Fibroblast of lung (primary cell): ENCODE measurements at regions not wholly inside any gene's neighbourhood (a gene's known extent, or its start where the extent isn't known, plus 50 kb on each side); places are given as distances from the start of the nearest gene placed in this dataset.

Experiments
- DNase-seq, 2 donors: peaks; one replicate each; pipeline versions ENCODE4 v3.0.0 to v3.0.0-alpha.2; 2010; ENCODE audit warnings: low read depth in 2 of 2
- H2AFZ ChIP-seq: 2 replicates; pipeline ENCODE4 v1.5.1; 2012; ENCODE audit warnings: low read length, control low read depth, inconsistent platforms
- H3K27ac ChIP-seq: 2 replicates; pipeline ENCODE4 v1.5.1; 2011; ENCODE audit warnings: low read length, control low read depth; ENCODE audit not compliant: insufficient read depth
- H3K27me3 ChIP-seq: 2 replicates; pipeline ENCODE4 v1.5.1; 2011; ENCODE audit warnings: mild to moderate bottlenecking, low read length; ENCODE audit not compliant: control insufficient read depth, insufficient read depth
- H3K36me3 ChIP-seq: 2 replicates; pipeline ENCODE4 v1.5.1; 2011; ENCODE audit warnings: low read length; ENCODE audit not compliant: control insufficient read depth, insufficient read depth
- H3K4me1 ChIP-seq: 2 replicates; pipeline ENCODE4 v1.5.1; 2011; ENCODE audit warnings: low read length; ENCODE audit not compliant: control insufficient read depth, insufficient read depth; ENCODE audit errors: extremely low read depth
- H3K4me2 ChIP-seq: 2 replicates; pipeline ENCODE4 v1.5.1; 2011; ENCODE audit warnings: low read length, control low read depth; ENCODE audit not compliant: insufficient read depth; ENCODE audit errors: extremely low read depth
- H3K4me3 ChIP-seq, 4 experiments: fragments of 200-600 bp in 1 of 4; sonication (generic) in 1 of 4; replicated peaks in 1 of 4; 2 replicates each; pipeline ENCODE4 v1.5.1; 2011 to 2016; ENCODE audit warnings: low read length in 4 of 4, low read depth in 3 of 4, mild to moderate bottlenecking in 3 of 4, control low read depth in 2 of 4, inconsistent platforms in 1 of 4, mixed read lengths in 1 of 4; ENCODE audit not compliant: insufficient read depth in 1 of 4; ENCODE audit errors: control extremely low read depth in 1 of 4
- H3K79me2 ChIP-seq: 2 replicates; pipeline ENCODE4 v1.5.1; 2012; ENCODE audit warnings: mild to moderate bottlenecking, low read length, inconsistent platforms; ENCODE audit not compliant: control insufficient read depth, insufficient read depth
- H3K9ac ChIP-seq: 2 replicates; pipeline ENCODE4 v1.5.1; 2011; ENCODE audit warnings: mild to moderate bottlenecking, low read length, control low read depth; ENCODE audit not compliant: insufficient read depth
- H3K9me3 ChIP-seq: 2 replicates; pipeline ENCODE4 v1.5.1; 2012; ENCODE audit warnings: low read depth, low read length; ENCODE audit not compliant: control insufficient read depth, insufficient read depth
- H4K20me1 ChIP-seq: 2 replicates; pipeline ENCODE4 v1.5.1; 2011; ENCODE audit warnings: low read length; ENCODE audit not compliant: control insufficient read depth, insufficient read depth; ENCODE audit errors: extremely low read depth
- EZH2 ChIP-seq: IDR thresholded peaks from 2 replicates; pipeline ENCODE4 v1.5.1; 2012; ENCODE audit warnings: low read length, control low read depth, mild to moderate bottlenecking; ENCODE audit errors: missing control alignments
- TF ChIP-seq, protein P1 (sequence below), 2 donors: IDR thresholded peaks in 1 of 2; conservative IDR thresholded peaks in 1 of 2; 1 replicate in 1 of 2; 2 replicates in 1 of 2; pipeline ENCODE4 v1.5.1; 2011 to 2012; ENCODE audit warnings: low read length in 2 of 2, control low read depth in 1 of 2, inconsistent platforms in 1 of 2, low read depth in 1 of 2, mild to moderate bottlenecking in 1 of 2

DNA sequence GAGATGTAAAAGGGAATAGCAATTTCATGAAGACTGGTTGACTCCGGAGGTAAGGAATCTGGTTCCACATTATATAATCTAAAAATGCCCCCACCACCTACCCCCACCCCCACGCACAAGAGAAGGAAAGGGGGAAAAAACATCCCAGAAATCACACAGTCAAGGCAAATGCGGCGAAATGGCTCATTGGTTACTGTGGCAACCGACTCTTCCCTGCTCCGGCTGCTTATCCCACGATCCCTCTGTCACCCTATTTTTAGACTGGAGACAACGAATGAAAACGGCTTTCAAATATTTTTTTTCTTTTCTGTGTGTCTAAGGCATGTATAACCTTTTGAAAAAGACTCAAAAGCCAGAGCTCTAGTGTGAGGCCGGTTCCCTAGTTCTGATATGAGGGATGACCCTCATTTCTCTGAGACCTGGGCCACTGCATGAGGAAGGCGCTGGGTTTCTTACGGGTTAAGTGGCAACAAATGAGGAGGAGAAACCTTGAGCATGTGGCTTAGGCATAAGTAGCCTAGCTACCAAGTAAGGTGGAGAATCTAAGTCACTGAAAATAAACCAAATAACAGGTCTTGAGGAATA lies 148.3 kb upstream of the GRIN2B start:
- H3K9ac ChIP-seq, result no peak overlapping the region
- no peaks in the 10 kb centered on the region for H3K9me3 ChIP-seq
- TF ChIP-seq EZH2, result no peak
- TF ChIP-seq, protein P1, sequence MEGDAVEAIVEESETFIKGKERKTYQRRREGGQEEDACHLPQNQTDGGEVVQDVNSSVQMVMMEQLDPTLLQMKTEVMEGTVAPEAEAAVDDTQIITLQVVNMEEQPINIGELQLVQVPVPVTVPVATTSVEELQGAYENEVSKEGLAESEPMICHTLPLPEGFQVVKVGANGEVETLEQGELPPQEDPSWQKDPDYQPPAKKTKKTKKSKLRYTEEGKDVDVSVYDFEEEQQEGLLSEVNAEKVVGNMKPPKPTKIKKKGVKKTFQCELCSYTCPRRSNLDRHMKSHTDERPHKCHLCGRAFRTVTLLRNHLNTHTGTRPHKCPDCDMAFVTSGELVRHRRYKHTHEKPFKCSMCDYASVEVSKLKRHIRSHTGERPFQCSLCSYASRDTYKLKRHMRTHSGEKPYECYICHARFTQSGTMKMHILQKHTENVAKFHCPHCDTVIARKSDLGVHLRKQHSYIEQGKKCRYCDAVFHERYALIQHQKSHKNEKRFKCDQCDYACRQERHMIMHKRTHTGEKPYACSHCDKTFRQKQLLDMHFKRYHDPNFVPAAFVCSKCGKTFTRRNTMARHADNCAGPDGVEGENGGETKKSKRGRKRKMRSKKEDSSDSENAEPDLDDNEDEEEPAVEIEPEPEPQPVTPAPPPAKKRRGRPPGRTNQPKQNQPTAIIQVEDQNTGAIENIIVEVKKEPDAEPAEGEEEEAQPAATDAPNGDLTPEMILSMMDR (conservative IDR thresholded peaks at IDR 0.05 in 1 of 2, IDR thresholded peaks at IDR 0.05 in 1 of 2; ENCODE audit: low read depth in 1 of 2, low read length in 2 of 2), result no peak
- H3K27ac ChIP-seq, result no peak overlapping the region
- no peak overlapping the region for H3K4me3 ChIP-seq
- no peaks in the 10 kb centered on the region for H3K79me2 ChIP-seq
- no peaks in the 10 kb centered on the region for H4K20me1 ChIP-seq
- no peak overlapping the region for H3K4me2 ChIP-seq
- no peak overlapping the region for H2AFZ ChIP-seq
- no peaks in the 10 kb centered on the region for H3K27me3 ChIP-seq
- DNase-seq, result no peak
- H3K4me1 ChIP-seq, result no peaks in the 10 kb centered on the region
- H3K36me3 ChIP-seq, result no peaks in the 10 kb centered on the region

DNA sequence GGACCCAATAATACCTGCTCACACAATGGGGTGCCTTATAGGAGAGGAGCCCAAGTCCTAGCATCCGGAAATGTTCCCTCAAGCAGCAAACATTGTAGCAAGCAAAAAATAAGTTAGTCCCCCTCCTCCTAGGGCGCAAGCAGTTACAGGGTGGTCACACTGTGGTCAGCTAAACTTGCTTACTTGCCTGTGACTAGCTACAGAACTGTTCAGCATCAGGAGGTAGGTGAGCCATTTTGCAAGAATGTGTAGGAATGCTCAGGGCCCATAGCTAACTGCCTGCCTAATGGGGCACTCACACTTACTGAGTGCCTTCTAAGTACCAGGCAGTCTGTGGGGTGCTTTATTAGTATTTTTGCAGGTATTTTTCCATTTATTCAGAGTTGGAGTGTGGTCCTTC lies 154.6 kb upstream of the GRIN2B start:
- Histone ChIP-seq H3K4me3 (no peak overlapping the region), H3K9ac (no peak overlapping the region), H3K27me3 (no peaks in the 10 kb centered on the region), H2AFZ (no peak overlapping the region), H3K4me2 (no peak overlapping the region), H3K36me3 (no peaks in the 10 kb centered on the region), H4K20me1 (no peaks in the 10 kb centered on the region), H3K9me3 (no peaks in the 10 kb centered on the region), H3K4me1 (no peaks in the 10 kb centered on the region), H3K79me2 (no peaks in the 10 kb centered on the region), H3K27ac (no peak overlapping the region)
- no peak for DNase-seq
- TF ChIP-seq EZH2, result no peak
- TF ChIP-seq, protein P1 (conservative IDR thresholded peaks at IDR 0.05 in 1 of 2, IDR thresholded peaks at IDR 0.05 in 1 of 2; ENCODE audit: low read depth in 1 of 2, low read length in 2 of 2), result no peak

- no peak for DNase-seq
- Histone ChIP-seq H3K27ac (no peak overlapping the region), H3K27me3 (no peaks in the 10 kb centered on the region), H3K4me2 (no peak overlapping the region), H3K79me2 (no peaks in the 10 kb centered on the region), H3K36me3 (no peaks in the 10 kb centered on the region), H3K9ac (no peak overlapping the region), H3K4me3 (no peak overlapping the region), H4K20me1 (no peaks in the 10 kb centered on the region), H2AFZ (no peak overlapping the region), H3K9me3 (no peaks in the 10 kb centered on the region), H3K4me1 (no peaks in the 10 kb centered on the region)
- no peak for TF ChIP-seq EZH2
- TF ChIP-seq, protein P1 (conservative IDR thresholded peaks at IDR 0.05 in 1 of 2, IDR thresholded peaks at IDR 0.05 in 1 of 2; ENCODE audit: low read depth in 1 of 2, low read length in 2 of 2), result no peak
Measured at GRCh38 chr12:14138495-14138894, 157.1 kb upstream of the GRIN2B start.
